K562 (cell line): ENCODE measurements at regions not wholly inside any gene's neighbourhood (a gene's known extent, or its start where the extent isn't known, plus 50 kb on each side); places are given as distances from the start of the nearest gene placed in this dataset.

Experiments
- CTCF ChIP-seq, 3 experiments: IDR thresholded peaks in 2 of 3; conservative IDR thresholded peaks in 1 of 3; 2 replicates each; pipeline ENCODE4 v1.5.1; 2011 to 2012; ENCODE audit warnings: low read length in 3 of 3, mild to moderate bottlenecking in 3 of 3, control low read depth in 2 of 3, improper control_type of control experiment in 1 of 3, inconsistent platforms in 1 of 3, low read depth in 1 of 3, mixed read lengths in 1 of 3, moderate library complexity in 1 of 3; ENCODE audit not compliant: insufficient read depth in 2 of 3
- MYC ChIP-seq, 2 experiments: fragments of 250-450 bp in 1 of 2; sonication (Bioruptor Pico) in 1 of 2; IDR thresholded peaks; 2 replicates each; pipeline versions ENCODE4 v1.5.1 to v1.6.1; 2012 to 2021; ENCODE audit warnings: low read depth in 2 of 2, borderline replicate concordance in 1 of 2, improper control_type of control experiment in 1 of 2, low read length in 1 of 2, mild to moderate bottlenecking in 1 of 2, moderate library complexity in 1 of 2
- TF ChIP-seq, protein P1 (sequence below): fragments of 250-450 bp; sonication (Bioruptor Pico); IDR thresholded peaks from 2 replicates; pipeline ENCODE4 v1.5.0; 2020; ENCODE audit warnings: mild to moderate bottlenecking

GRCh38 chr2:209181984-209182383 is 241.9 kb upstream of the MAP2 start:
- TF ChIP-seq CTCF (IDR thresholded peaks at IDR 0.05 in 2 of 3, conservative IDR thresholded peaks at IDR 0.05 in 1 of 3; ENCODE audit: insufficient read depth in 2 of 3, low read depth in 1 of 3, low read length in 3 of 3): no peak
- TF ChIP-seq MYC (IDR thresholded peaks at IDR 0.05; ENCODE audit: low read depth, low read length): no peak
- no peak for TF ChIP-seq MYC (CRISPR knock-in tag; IDR thresholded peaks at IDR 0.05; ENCODE audit: borderline replicate concordance, low read depth)
- TF ChIP-seq, protein P1, sequence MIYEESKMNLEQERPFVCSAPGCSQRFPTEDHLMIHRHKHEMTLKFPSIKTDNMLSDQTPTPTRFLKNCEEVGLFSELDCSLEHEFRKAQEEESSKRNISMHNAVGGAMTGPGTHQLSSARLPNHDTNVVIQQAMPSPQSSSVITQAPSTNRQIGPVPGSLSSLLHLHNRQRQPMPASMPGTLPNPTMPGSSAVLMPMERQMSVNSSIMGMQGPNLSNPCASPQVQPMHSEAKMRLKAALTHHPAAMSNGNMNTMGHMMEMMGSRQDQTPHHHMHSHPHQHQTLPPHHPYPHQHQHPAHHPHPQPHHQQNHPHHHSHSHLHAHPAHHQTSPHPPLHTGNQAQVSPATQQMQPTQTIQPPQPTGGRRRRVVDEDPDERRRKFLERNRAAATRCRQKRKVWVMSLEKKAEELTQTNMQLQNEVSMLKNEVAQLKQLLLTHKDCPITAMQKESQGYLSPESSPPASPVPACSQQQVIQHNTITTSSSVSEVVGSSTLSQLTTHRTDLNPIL (CRISPR knock-in tag): no peak
